Mesothelial cell of epicardium (in vitro differentiated cells): ENCODE measurements at regions not wholly inside any gene's neighbourhood (a gene's known extent, or its start where the extent isn't known, plus 50 kb on each side); places are given as distances from the start of the nearest gene placed in this dataset.

Experiments
- DNase-seq, 2 experiments: peaks; one replicate each; pipeline ENCODE4 v3.0.0; 2021; ENCODE audit warnings: low spot score in 2 of 2; ENCODE audit not compliant: unreplicated experiment in 2 of 2
- H3K27ac Mint-ChIP-seq: 2 replicates; pipeline ENCODE4 v1.8.0; 2021; ENCODE audit warnings: mixed read lengths
- H3K27me3 Mint-ChIP-seq: 2 replicates; pipeline ENCODE4 v1.8.0; 2021; ENCODE audit warnings: low read depth, mixed read lengths
- H3K36me3 Mint-ChIP-seq: 2 replicates; pipeline ENCODE4 v1.8.0; 2021; ENCODE audit warnings: mixed read lengths
- H3K4me1 Mint-ChIP-seq: 2 replicates; pipeline ENCODE4 v1.8.0; 2021; ENCODE audit warnings: mixed read lengths
- H3K4me3 Mint-ChIP-seq: 2 replicates; pipeline ENCODE4 v1.8.0; 2021; ENCODE audit warnings: mild to moderate bottlenecking, moderate library complexity, mixed read lengths
- H3K9me3 Mint-ChIP-seq: 2 replicates; pipeline ENCODE4 v1.8.0; 2021; ENCODE audit warnings: mixed read lengths
- CTCF ChIP-seq: fragments of 200-600 bp; sonication (generic); IDR thresholded peaks from one replicate; pipeline ENCODE4 v1.5.0; 2021; ENCODE audit warnings: antibody characterized with exemption; ENCODE audit not compliant: unreplicated experiment

DNA sequence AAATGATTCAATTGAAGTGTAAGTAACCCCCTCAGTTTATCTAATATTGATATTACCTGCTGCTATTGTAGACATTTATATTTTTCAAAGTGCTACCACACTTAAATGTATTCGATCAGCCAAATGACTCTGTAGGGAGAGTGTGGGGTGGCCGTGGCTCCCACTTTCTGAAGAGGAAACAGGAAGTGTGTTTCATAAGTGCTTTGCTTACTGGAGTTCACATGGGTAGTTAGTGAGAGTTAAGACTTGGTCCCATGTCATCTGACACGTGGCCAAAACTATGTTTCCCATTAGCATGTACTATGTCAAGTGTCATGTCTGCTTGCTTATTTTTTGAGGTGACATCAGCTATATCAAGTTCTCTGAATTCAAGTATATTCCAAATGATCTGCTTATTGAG, 308.1 kb upstream of the GATB start:
- Mint-ChIP-seq H3K9me3 (no peaks in the 10 kb centered on the region), H3K4me3 (no peak overlapping the region), H3K27me3 (no peaks in the 10 kb centered on the region), H3K36me3 (no peaks in the 10 kb centered on the region), H3K27ac (no peak overlapping the region), H3K4me1 (peaks cover 51% of the 10 kb centered on the region)
- no peak for DNase-seq
- TF ChIP-seq CTCF = no peak

GRCh38 chr4:152065545-152065944, 304.7 kb upstream of the GATB start:
- no peak for TF ChIP-seq CTCF
- H3K4me3 Mint-ChIP-seq = no peak overlapping the region

GRCh38 chr4:152064753-152065152, 303.9 kb upstream of the GATB start:
- Mint-ChIP-seq H3K27ac (no peak overlapping the region), H3K27me3 (no peaks in the 10 kb centered on the region), H3K9me3 (no peaks in the 10 kb centered on the region), H3K4me1 (peaks cover 37% of the 10 kb centered on the region), H3K36me3 (no peaks in the 10 kb centered on the region), H3K4me3 (no peak overlapping the region)
- TF ChIP-seq CTCF = no peak
- no peak for DNase-seq

More at GRCh38 chr4:152065545-152065944, 304.7 kb upstream of the GATB start:
- no peak for DNase-seq
- no peaks in the 10 kb centered on the region for H3K36me3 Mint-ChIP-seq
- peaks cover 37% of the 10 kb centered on the region for H3K4me1 Mint-ChIP-seq
- H3K27me3 Mint-ChIP-seq = no peaks in the 10 kb centered on the region
- no peaks in the 10 kb centered on the region for H3K9me3 Mint-ChIP-seq
- no peak overlapping the region for H3K27ac Mint-ChIP-seq

DNA sequence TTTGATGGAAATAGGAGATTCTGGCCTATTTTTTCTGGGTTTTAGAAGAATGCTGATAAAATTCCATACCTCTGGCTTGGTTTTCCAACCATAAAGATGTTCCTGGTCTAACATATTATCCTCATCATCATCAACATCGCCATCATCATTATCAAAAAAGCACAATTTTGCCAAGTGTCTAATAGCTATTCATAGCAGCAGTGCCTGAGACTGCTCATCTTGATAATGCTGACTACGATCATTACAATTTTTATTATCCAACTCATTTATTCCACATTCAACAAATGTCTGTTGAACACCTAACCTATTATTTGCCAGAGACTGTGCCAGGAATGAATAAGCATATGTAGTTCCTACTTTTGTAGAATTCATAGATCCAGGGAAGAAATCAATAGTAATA, 303.5 kb upstream of the GATB start:
- TF ChIP-seq CTCF = no peak
- Mint-ChIP-seq H3K27me3 (no peaks in the 10 kb centered on the region), H3K4me1 (peaks cover 37% of the 10 kb centered on the region), H3K4me3 (no peak overlapping the region), H3K9me3 (no peaks in the 10 kb centered on the region), H3K36me3 (no peaks in the 10 kb centered on the region), H3K27ac (no peak overlapping the region)
- DNase-seq = no peak

DNA sequence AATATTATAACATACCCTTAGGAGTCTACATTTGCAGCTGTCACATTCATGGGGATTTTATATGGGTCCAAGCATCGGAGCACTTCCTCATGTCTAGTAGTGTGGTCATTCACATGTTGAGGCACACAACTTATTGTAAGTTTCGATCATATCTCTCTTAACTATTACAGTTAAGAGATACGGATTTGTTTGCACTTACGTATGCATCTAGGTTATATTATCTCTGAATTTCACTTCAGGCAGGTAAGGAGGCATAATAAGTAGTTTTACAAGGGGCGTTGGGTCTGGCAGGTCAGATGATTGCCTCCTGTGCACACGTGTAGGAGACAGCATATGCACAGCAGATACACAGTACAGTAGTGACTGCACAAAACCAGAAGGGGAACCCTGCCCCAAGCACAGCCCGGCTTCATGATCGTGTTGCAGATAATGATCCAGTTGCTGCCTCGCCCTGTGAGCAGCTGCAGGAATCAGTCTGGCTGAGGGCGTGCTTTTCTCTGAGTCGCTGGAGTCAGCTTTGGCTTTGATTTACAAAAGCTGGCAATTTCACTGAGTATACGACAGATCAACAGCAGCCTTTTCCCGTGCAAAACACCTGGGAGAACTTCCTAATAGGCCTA, 302.9 kb upstream of the GATB start:
- Mint-ChIP-seq H3K36me3 (no peaks in the 10 kb centered on the region), H3K9me3 (no peaks in the 10 kb centered on the region), H3K27ac (no peak overlapping the region), H3K4me3 (no peak overlapping the region), H3K27me3 (no peaks in the 10 kb centered on the region), H3K4me1 (peaks cover 32% of the 10 kb centered on the region)
- no peak for TF ChIP-seq CTCF
- no peak for DNase-seq
